Activated T-helper 1 cell treated with anti-CD3 and anti-CD28 coated beads, Interleukin-12 subunit alpha, Interleukin-12 subunit beta, Interleukin-2, Interleukin-4 antibody, amounts not matched to agents 30 ng/mL and 10 ng/mL and 1 ng/mL, durations not matched to agents 14 hours and 24 hours and 36 hours (primary cell): ENCODE measurements at regions not wholly inside any gene's neighbourhood (a gene's known extent, or its start where the extent isn't known, plus 50 kb on each side); places are given as distances from the start of the nearest gene placed in this dataset.
A peak's percentile ranks its signal among the peaks of the same experiment; 100 is the strongest.
"Not testable (repeated sequence)": the region's sequence is repeated elsewhere in the genome, so short reads cannot be mapped to it uniquely, and the experiment has no call there.

Experiments
- DNase-seq: peaks from one replicate; pipeline ENCODE4 v3.0.0; 2021; ENCODE audit warnings: low spot score
- H3K27ac Mint-ChIP-seq: one replicate; pipeline ENCODE4 v1.8.0; 2021; ENCODE audit warnings: mild to moderate bottlenecking, mixed read lengths
- H3K27me3 Mint-ChIP-seq: one replicate; pipeline ENCODE4 v1.8.0; 2022; ENCODE audit warnings: mild to moderate bottlenecking, moderate library complexity, mixed read lengths; ENCODE audit not compliant: insufficient read depth
- H3K36me3 Mint-ChIP-seq: one replicate; pipeline ENCODE4 v1.8.0; 2021; ENCODE audit warnings: low read depth, mixed read lengths
- H3K4me1 Mint-ChIP-seq: one replicate; pipeline ENCODE4 v1.8.0; 2021; ENCODE audit warnings: low read depth, mixed read lengths
- H3K4me3 Mint-ChIP-seq: one replicate; pipeline ENCODE4 v1.8.0; 2021; ENCODE audit warnings: mild to moderate bottlenecking, moderate library complexity, mixed read lengths
- H3K9me3 Mint-ChIP-seq: one replicate; pipeline ENCODE4 v1.8.0; 2021; ENCODE audit warnings: mixed read lengths
- intact Hi-C: fragments of 100-400 bp; cut with micrococcal nuclease; formaldehyde crosslinking; loops from one replicate; pipeline ENCODE4 v1.15.1; 2024

GRCh38 chr16:10258930-10259603 is 76.8 kb upstream of the GRIN2A start:
- not testable (repeated sequence) for DNase-seq, H3K36me3 Mint-ChIP-seq
- intact Hi-C loops = loop anchor here (5.0 kb wide), 2 partner anchors 53 to 658 kb away; no protein-coding TSS in a partner anchor

GRCh38 chr16:10261077-10261476 is 78.8 kb upstream of the GRIN2A start:
- no peaks in the 10 kb centered on the region for H3K36me3 Mint-ChIP-seq
- H3K9me3 Mint-ChIP-seq = no peaks in the 10 kb centered on the region
- intact Hi-C loops = no loop called here

More at GRCh38 chr16:10258930-10259603, 76.8 kb upstream of the GRIN2A start:
- not testable (repeated sequence) for H3K27ac Mint-ChIP-seq, H3K27me3 Mint-ChIP-seq, H3K9me3 Mint-ChIP-seq, H3K4me3 Mint-ChIP-seq, H3K4me1 Mint-ChIP-seq

GRCh38 chr16:10261526-10261925 is 79.3 kb upstream of the GRIN2A start:
- H3K27me3 Mint-ChIP-seq, H3K4me1 Mint-ChIP-seq, H3K4me3 Mint-ChIP-seq, H3K27ac Mint-ChIP-seq, H3K9me3 Mint-ChIP-seq, H3K36me3 Mint-ChIP-seq, DNase-seq, intact Hi-C loops: not testable (repeated sequence)

More at GRCh38 chr16:10261077-10261476, 78.8 kb upstream of the GRIN2A start:
- DNase-seq = no peak
- H3K27me3 Mint-ChIP-seq = no peaks in the 10 kb centered on the region
- no peak overlapping the region for H3K27ac Mint-ChIP-seq
- no peaks in the 10 kb centered on the region for H3K4me1 Mint-ChIP-seq
- H3K4me3 Mint-ChIP-seq = no peak overlapping the region

GRCh38 chr16:10262377-10263132 is 80.3 kb upstream of the GRIN2A start:
- H3K27me3 Mint-ChIP-seq = no peaks in the 10 kb centered on the region
- no peak overlapping the region for H3K4me3 Mint-ChIP-seq
- no peak overlapping the region for H3K27ac Mint-ChIP-seq
- no peaks in the 10 kb centered on the region for H3K9me3 Mint-ChIP-seq
- no peaks in the 10 kb centered on the region for H3K36me3 Mint-ChIP-seq
- intact Hi-C loops = no loop called here
- H3K4me1 Mint-ChIP-seq = peaks cover 6% of the 10 kb centered on the region
- DNase-seq = no peak

GRCh38 chr16:10265770-10266615 is 83.8 kb upstream of the GRIN2A start:
- no peak for DNase-seq
- peaks cover 3% of the 10 kb centered on the region for H3K9me3 Mint-ChIP-seq

GRCh38 chr16:10266809-10267208 is 84.6 kb upstream of the GRIN2A start:
- peak overlapping the region; percentile 49 for H3K27ac Mint-ChIP-seq
- no peaks in the 10 kb centered on the region for H3K27me3 Mint-ChIP-seq
- H3K36me3 Mint-ChIP-seq = no peaks in the 10 kb centered on the region
- intact Hi-C loops = loop anchor here (2.0 kb wide), 1 partner anchor 62 kb away; no protein-coding TSS in a partner anchor
- H3K4me1 Mint-ChIP-seq = peaks cover 6% of the 10 kb centered on the region
- DNase-seq = no peak
- H3K4me3 Mint-ChIP-seq = no peak overlapping the region
- H3K9me3 Mint-ChIP-seq = peaks cover 3% of the 10 kb centered on the region

More at GRCh38 chr16:10265770-10266615, 83.8 kb upstream of the GRIN2A start:
- no peak overlapping the region for H3K4me3 Mint-ChIP-seq
- no peaks in the 10 kb centered on the region for H3K27me3 Mint-ChIP-seq
- no peaks in the 10 kb centered on the region for H3K36me3 Mint-ChIP-seq
- intact Hi-C loops = loop anchor here (2.0 kb wide), 1 partner anchor 63 kb away; no protein-coding TSS in a partner anchor
- H3K27ac Mint-ChIP-seq = no peak overlapping the region
- H3K4me1 Mint-ChIP-seq = peaks cover 6% of the 10 kb centered on the region

GRCh38 chr16:10269632-10270031 is 87.4 kb upstream of the GRIN2A start:
- no peaks in the 10 kb centered on the region for H3K27me3 Mint-ChIP-seq
- intact Hi-C loops = no loop called here

GRCh38 chr16:10272250-10272854 is 90.1 kb upstream of the GRIN2A start:
- intact Hi-C loops, H3K27ac Mint-ChIP-seq, H3K27me3 Mint-ChIP-seq, H3K9me3 Mint-ChIP-seq, DNase-seq, H3K4me3 Mint-ChIP-seq, H3K36me3 Mint-ChIP-seq: not testable (repeated sequence)
- H3K4me1 Mint-ChIP-seq = peaks cover 14% of the 10 kb centered on the region

More at GRCh38 chr16:10269632-10270031, 87.4 kb upstream of the GRIN2A start:
- no peak for DNase-seq
- no peaks in the 10 kb centered on the region for H3K36me3 Mint-ChIP-seq
- H3K27ac Mint-ChIP-seq = no peak overlapping the region
- peaks cover 6% of the 10 kb centered on the region for H3K4me1 Mint-ChIP-seq
- H3K9me3 Mint-ChIP-seq = peaks cover 3% of the 10 kb centered on the region
- H3K4me3 Mint-ChIP-seq = no peak overlapping the region

GRCh38 chr16:10275214-10275996 is 93.2 kb upstream of the GRIN2A start:
- H3K4me3 Mint-ChIP-seq, H3K27me3 Mint-ChIP-seq, H3K36me3 Mint-ChIP-seq, intact Hi-C loops, DNase-seq: not testable (repeated sequence)
- Mint-ChIP-seq H3K27ac (peak overlapping the region; percentile 2), H3K4me1 (peaks cover 14% of the 10 kb centered on the region), H3K9me3 (peaks cover 16% of the 10 kb centered on the region)

- H3K27ac Mint-ChIP-seq = no peak overlapping the region
- no peaks in the 10 kb centered on the region for H3K36me3 Mint-ChIP-seq
- DNase-seq = no peak
- H3K27me3 Mint-ChIP-seq = peaks cover 1% of the 10 kb centered on the region
- H3K4me3 Mint-ChIP-seq = no peak overlapping the region
- peaks cover 14% of the 10 kb centered on the region for H3K4me1 Mint-ChIP-seq
- intact Hi-C loops = no loop called here
- peaks cover 13% of the 10 kb centered on the region for H3K9me3 Mint-ChIP-seq
Measured at GRCh38 chr16:10277597-10277996, 95.4 kb upstream of the GRIN2A start.

GRCh38 chr16:10280262-10281170 is 98.3 kb upstream of the GRIN2A start:
- no peak for DNase-seq
- Mint-ChIP-seq H3K9me3 (peaks cover 13% of the 10 kb centered on the region), H3K36me3 (no peaks in the 10 kb centered on the region), H3K27me3 (peaks cover 1% of the 10 kb centered on the region), H3K4me3 (no peak overlapping the region), H3K27ac (no peak overlapping the region), H3K4me1 (peaks cover 11% of the 10 kb centered on the region)
- intact Hi-C loops = no loop called here
